Peyer's patch (tissue), 4 donors: ENCODE measurements at regions not wholly inside any gene's neighbourhood (a gene's known extent, or its start where the extent isn't known, plus 50 kb on each side); places are given as distances from the start of the nearest gene placed in this dataset.

Experiments used
- POLR2A ChIP-seq, 2 donors: fragments of 450-650 bp; IDR thresholded peaks; one replicate each; pipeline ENCODE4 v1.5.1; 2017; ENCODE audit warnings: antibody characterized with exemption in 2 of 2, mild to moderate bottlenecking in 2 of 2, moderate library complexity in 2 of 2
- TF ChIP-seq, protein P1 (sequence below), 6 experiments: fragments of 450-650 bp in 4 of 6; fragments of 200-600 bp in 2 of 6; sonication (generic) in 1 of 6; IDR thresholded peaks; one replicate each; pipeline ENCODE4 v1.5.1; 2017 to 2019; ENCODE audit warnings: antibody characterized with exemption in 6 of 6, mild to moderate bottlenecking in 3 of 6, moderate library complexity in 1 of 6

GRCh38 chr2:11080253-11081115, 74.8 kb upstream of the SLC66A3 start:
- TF ChIP-seq, protein P1, sequence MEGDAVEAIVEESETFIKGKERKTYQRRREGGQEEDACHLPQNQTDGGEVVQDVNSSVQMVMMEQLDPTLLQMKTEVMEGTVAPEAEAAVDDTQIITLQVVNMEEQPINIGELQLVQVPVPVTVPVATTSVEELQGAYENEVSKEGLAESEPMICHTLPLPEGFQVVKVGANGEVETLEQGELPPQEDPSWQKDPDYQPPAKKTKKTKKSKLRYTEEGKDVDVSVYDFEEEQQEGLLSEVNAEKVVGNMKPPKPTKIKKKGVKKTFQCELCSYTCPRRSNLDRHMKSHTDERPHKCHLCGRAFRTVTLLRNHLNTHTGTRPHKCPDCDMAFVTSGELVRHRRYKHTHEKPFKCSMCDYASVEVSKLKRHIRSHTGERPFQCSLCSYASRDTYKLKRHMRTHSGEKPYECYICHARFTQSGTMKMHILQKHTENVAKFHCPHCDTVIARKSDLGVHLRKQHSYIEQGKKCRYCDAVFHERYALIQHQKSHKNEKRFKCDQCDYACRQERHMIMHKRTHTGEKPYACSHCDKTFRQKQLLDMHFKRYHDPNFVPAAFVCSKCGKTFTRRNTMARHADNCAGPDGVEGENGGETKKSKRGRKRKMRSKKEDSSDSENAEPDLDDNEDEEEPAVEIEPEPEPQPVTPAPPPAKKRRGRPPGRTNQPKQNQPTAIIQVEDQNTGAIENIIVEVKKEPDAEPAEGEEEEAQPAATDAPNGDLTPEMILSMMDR (IDR thresholded peaks at IDR 0.05) = no peak
- TF ChIP-seq POLR2A (IDR thresholded peaks at IDR 0.05) = no peak
